T-helper 2 cell treated with Interferon-gamma antibody and Interleukin-4, amounts not matched to agents 5 μg/mL and 100 μg/mL, for 36 hours (primary cell): ENCODE measurements at regions not wholly inside any gene's neighbourhood (a gene's known extent, or its start where the extent isn't known, plus 50 kb on each side); places are given as distances from the start of the nearest gene placed in this dataset.

Experiments
- DNase-seq: peaks from one replicate; pipeline ENCODE4 v3.0.0; 2021; ENCODE audit warnings: low spot score
- H3K27ac Mint-ChIP-seq: one replicate; pipeline ENCODE4 v1.8.0; 2021; ENCODE audit warnings: mild to moderate bottlenecking, mixed read lengths
- H3K27me3 Mint-ChIP-seq: one replicate; pipeline ENCODE4 v1.8.0; 2021; ENCODE audit warnings: low read depth, mixed read lengths
- H3K36me3 Mint-ChIP-seq: one replicate; pipeline ENCODE4 v1.8.0; 2021; ENCODE audit warnings: low read depth, mixed read lengths
- H3K4me1 Mint-ChIP-seq: one replicate; pipeline ENCODE4 v1.8.0; 2021; ENCODE audit warnings: low read depth, mixed read lengths
- H3K4me3 Mint-ChIP-seq: one replicate; pipeline ENCODE4 v1.8.0; 2022; ENCODE audit warnings: mild to moderate bottlenecking, moderate library complexity, mixed read lengths
- H3K9me3 Mint-ChIP-seq: one replicate; pipeline ENCODE4 v1.8.0; 2021; ENCODE audit warnings: mixed read lengths

- H3K9me3 Mint-ChIP-seq, result no peaks in the 10 kb centered on the region
- no peaks in the 10 kb centered on the region for H3K36me3 Mint-ChIP-seq
- no peaks in the 10 kb centered on the region for H3K4me1 Mint-ChIP-seq
- H3K27ac Mint-ChIP-seq, result no peak overlapping the region
- H3K27me3 Mint-ChIP-seq, result peaks cover 2% of the 10 kb centered on the region
- no peak for DNase-seq
- no peak overlapping the region for H3K4me3 Mint-ChIP-seq
These were observed 301.5 kb upstream of the CDH5 start for GRCh38 chr16:66064801-66065530.

- Mint-ChIP-seq H3K27me3 (no peaks in the 10 kb centered on the region), H3K4me3 (no peak overlapping the region)
These were observed 307.7 kb upstream of the CDH5 start for GRCh38 chr16:66058832-66059231.

GRCh38 chr16:66058172-66058691 lies 308.3 kb upstream of the CDH5 start:
- no peaks in the 10 kb centered on the region for H3K9me3 Mint-ChIP-seq
- H3K27me3 Mint-ChIP-seq, result no peaks in the 10 kb centered on the region

More at GRCh38 chr16:66058832-66059231, 307.7 kb upstream of the CDH5 start:
- no peak for DNase-seq
- Mint-ChIP-seq H3K27ac (no peak overlapping the region), H3K9me3 (no peaks in the 10 kb centered on the region), H3K4me1 (no peaks in the 10 kb centered on the region), H3K36me3 (no peaks in the 10 kb centered on the region)

GRCh38 chr16:66057057-66057456 lies 309.4 kb upstream of the CDH5 start:
- H3K4me3 Mint-ChIP-seq, result no peak overlapping the region
- H3K9me3 Mint-ChIP-seq, result no peaks in the 10 kb centered on the region
- H3K27me3 Mint-ChIP-seq, result no peaks in the 10 kb centered on the region
- H3K4me1 Mint-ChIP-seq, result no peaks in the 10 kb centered on the region
- no peaks in the 10 kb centered on the region for H3K36me3 Mint-ChIP-seq
- DNase-seq, result no peak
- H3K27ac Mint-ChIP-seq, result no peak overlapping the region

More at GRCh38 chr16:66058172-66058691, 308.3 kb upstream of the CDH5 start:
- Mint-ChIP-seq H3K36me3 (no peaks in the 10 kb centered on the region), H3K4me3 (no peak overlapping the region), H3K27ac (no peak overlapping the region), H3K4me1 (no peaks in the 10 kb centered on the region)
- DNase-seq, result no peak

- Mint-ChIP-seq H3K36me3 (no peaks in the 10 kb centered on the region), H3K4me3 (no peak overlapping the region), H3K27ac (no peak overlapping the region), H3K4me1 (no peaks in the 10 kb centered on the region), H3K9me3 (no peaks in the 10 kb centered on the region), H3K27me3 (no peaks in the 10 kb centered on the region)
- no peak for DNase-seq
These were observed 312.4 kb upstream of the CDH5 start for GRCh38 chr16:66054095-66054494.

- DNase-seq, result no peak
- no peaks in the 10 kb centered on the region for H3K4me1 Mint-ChIP-seq
- H3K27ac Mint-ChIP-seq, result no peak overlapping the region
- H3K4me3 Mint-ChIP-seq, result no peak overlapping the region
- H3K36me3 Mint-ChIP-seq, result no peaks in the 10 kb centered on the region
- H3K27me3 Mint-ChIP-seq, result no peaks in the 10 kb centered on the region
- no peaks in the 10 kb centered on the region for H3K9me3 Mint-ChIP-seq
These were observed 313.7 kb upstream of the CDH5 start for GRCh38 chr16:66052745-66053144.

- H3K27me3 Mint-ChIP-seq, result no peaks in the 10 kb centered on the region
- no peaks in the 10 kb centered on the region for H3K4me1 Mint-ChIP-seq
- DNase-seq, result no peak
- H3K9me3 Mint-ChIP-seq, result no peaks in the 10 kb centered on the region
- no peak overlapping the region for H3K4me3 Mint-ChIP-seq
- H3K27ac Mint-ChIP-seq, result no peak overlapping the region
- no peaks in the 10 kb centered on the region for H3K36me3 Mint-ChIP-seq
These were observed 315.5 kb upstream of the CDH5 start for GRCh38 chr16:66050991-66051390.

GRCh38 chr16:66049865-66050264 lies 316.6 kb upstream of the CDH5 start:
- Mint-ChIP-seq H3K4me1 (no peaks in the 10 kb centered on the region), H3K4me3 (no peak overlapping the region), H3K27me3 (no peaks in the 10 kb centered on the region), H3K27ac (no peak overlapping the region), H3K9me3 (no peaks in the 10 kb centered on the region), H3K36me3 (no peaks in the 10 kb centered on the region)
- no peak for DNase-seq

- Mint-ChIP-seq H3K9me3 (no peaks in the 10 kb centered on the region), H3K27me3 (no peaks in the 10 kb centered on the region), H3K4me1 (no peaks in the 10 kb centered on the region), H3K36me3 (no peaks in the 10 kb centered on the region), H3K27ac (no peak overlapping the region), H3K4me3 (no peak overlapping the region)
- DNase-seq, result no peak
These were observed 320.9 kb upstream of the CDH5 start for GRCh38 chr16:66045626-66046025.

- Mint-ChIP-seq H3K27ac (no peak overlapping the region), H3K9me3 (no peaks in the 10 kb centered on the region), H3K27me3 (no peaks in the 10 kb centered on the region), H3K4me3 (no peak overlapping the region), H3K36me3 (no peaks in the 10 kb centered on the region), H3K4me1 (no peaks in the 10 kb centered on the region)
- DNase-seq, result no peak
These were observed 321.9 kb upstream of the CDH5 start for GRCh38 chr16:66044556-66044955.

GRCh38 chr16:66044089-66044488 lies 322.4 kb upstream of the CDH5 start:
- no peaks in the 10 kb centered on the region for H3K4me1 Mint-ChIP-seq
- no peaks in the 10 kb centered on the region for H3K9me3 Mint-ChIP-seq
- H3K36me3 Mint-ChIP-seq, result no peaks in the 10 kb centered on the region
- no peak overlapping the region for H3K27ac Mint-ChIP-seq
- no peak for DNase-seq
- H3K27me3 Mint-ChIP-seq, result no peaks in the 10 kb centered on the region
- H3K4me3 Mint-ChIP-seq, result no peak overlapping the region

GRCh38 chr16:66043326-66043725 lies 323.2 kb upstream of the CDH5 start:
- Mint-ChIP-seq H3K36me3 (no peaks in the 10 kb centered on the region), H3K27ac (no peak overlapping the region), H3K27me3 (no peaks in the 10 kb centered on the region), H3K4me3 (no peak overlapping the region), H3K4me1 (no peaks in the 10 kb centered on the region), H3K9me3 (no peaks in the 10 kb centered on the region)
- DNase-seq, result no peak

GRCh38 chr16:66042341-66042740 lies 324.1 kb upstream of the CDH5 start:
- Mint-ChIP-seq H3K4me3 (no peak overlapping the region), H3K4me1 (no peaks in the 10 kb centered on the region), H3K27me3 (no peaks in the 10 kb centered on the region), H3K27ac (no peak overlapping the region), H3K36me3 (no peaks in the 10 kb centered on the region), H3K9me3 (no peaks in the 10 kb centered on the region)
- no peak for DNase-seq

- H3K4me1 Mint-ChIP-seq, result no peaks in the 10 kb centered on the region
- no peak overlapping the region for H3K27ac Mint-ChIP-seq
- H3K9me3 Mint-ChIP-seq, result no peaks in the 10 kb centered on the region
- no peaks in the 10 kb centered on the region for H3K27me3 Mint-ChIP-seq
- no peaks in the 10 kb centered on the region for H3K36me3 Mint-ChIP-seq
- no peak overlapping the region for H3K4me3 Mint-ChIP-seq
- no peak for DNase-seq
These were observed 324.6 kb upstream of the CDH5 start for GRCh38 chr16:66041907-66042306.

- H3K36me3 Mint-ChIP-seq, result no peaks in the 10 kb centered on the region
- H3K4me3 Mint-ChIP-seq, result no peak overlapping the region
- H3K27me3 Mint-ChIP-seq, result no peaks in the 10 kb centered on the region
- H3K4me1 Mint-ChIP-seq, result no peaks in the 10 kb centered on the region
- H3K27ac Mint-ChIP-seq, result no peak overlapping the region
- no peaks in the 10 kb centered on the region for H3K9me3 Mint-ChIP-seq
- DNase-seq, result no peak
These were observed 326.7 kb upstream of the CDH5 start for GRCh38 chr16:66039793-66040192.
